ENCODE measurements at regions not wholly inside any gene's neighbourhood (a gene's known extent, or its start where the extent isn't known, plus 50 kb on each side); places are given as distances from the start of the nearest gene placed in this dataset.

DNA sequence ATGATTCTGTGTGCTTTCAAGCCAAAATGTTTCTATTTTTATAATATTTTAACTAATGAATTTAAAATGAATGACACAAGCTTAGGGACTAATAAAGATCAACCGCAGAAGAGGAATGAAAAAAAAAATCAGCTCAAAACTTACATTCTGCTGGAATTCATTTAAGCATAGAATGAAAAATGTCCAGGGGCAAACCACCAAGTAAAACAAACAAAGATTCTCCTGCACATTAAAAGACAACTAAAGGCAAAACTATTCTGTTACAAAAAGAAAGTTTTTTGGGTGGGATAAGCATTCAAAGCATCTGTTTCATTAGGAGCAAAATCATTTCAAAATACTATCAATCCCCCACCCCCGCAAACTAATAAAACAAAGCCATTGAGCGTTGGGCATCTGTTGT, 99.3 kb upstream of the SOX11 start:
- H3K4me3 ChIP-seq (ENCODE audit: low read length in 2 of 2), result no peak overlapping the region
- H3K27me3 ChIP-seq (ENCODE audit: control insufficient read depth in 3 of 3, insufficient read depth in 3 of 3, low read depth in 1 of 3, low read length in 3 of 3), result no peaks in the 10 kb centered on the region
- H3K79me1 ChIP-seq (ENCODE audit: low read depth, low read length), result no peaks in the 10 kb centered on the region
- no peak overlapping the region for H3K18ac ChIP-seq (ENCODE audit: low read length)
- H4K91ac ChIP-seq (ENCODE audit: low read depth, low read length, poor library complexity), result no peak overlapping the region
- H3K23ac ChIP-seq (ENCODE audit: low read depth, low read length, poor library complexity), result no peak overlapping the region
- H2AK5ac ChIP-seq (ENCODE audit: low read depth, low read length), result no peak overlapping the region
- no peak overlapping the region for H3K4me2 ChIP-seq (ENCODE audit: insufficient read depth, low read length, poor library complexity, severe bottlenecking)
- H2BK12ac ChIP-seq (ENCODE audit: low read length), result no peak overlapping the region
- peaks cover 0 to 3% of the 10 kb centered on the region in 2 donors for H3K4me1 ChIP-seq (ENCODE audit: control insufficient read depth in 2 of 2, insufficient read depth in 1 of 2, low read depth in 1 of 2, low read length in 2 of 2)
- DNase-seq (ENCODE audit: low spot score), result no peak
- no peak overlapping the region for H2BK15ac ChIP-seq (ENCODE audit: low read length)
- no peak overlapping the region for H2BK5ac ChIP-seq (ENCODE audit: low read length)
- WGBS, 2 donors (ENCODE audit: extremely low coverage in 2 of 2, insufficient read length in 2 of 2, insufficient replicate concordance in 1 of 2), result no CpG with 5 or more reads among the region's 3 CpGs
- H3K27ac ChIP-seq (replicated peaks; ENCODE audit: low read length), result no peak overlapping the region
- H3K36me3 ChIP-seq (replicated peaks in 1 of 2; ENCODE audit: control insufficient read depth in 2 of 2, insufficient read depth in 2 of 2, low read length in 2 of 2), result no peaks in the 10 kb centered on the region
- no peaks in the 10 kb centered on the region for H3K9me3 ChIP-seq (replicated peaks in 1 of 2; ENCODE audit: control insufficient read depth in 2 of 2, insufficient read depth in 1 of 2, low read depth in 1 of 2, low read length in 2 of 2)
- H2BK120ac ChIP-seq (ENCODE audit: low read depth, low read length), result no peak overlapping the region
- peak overlapping the region; percentile 7 for H2AFZ ChIP-seq (ENCODE audit: low read length)
- no peak overlapping the region for H3K9ac ChIP-seq (ENCODE audit: low read depth, low read length, poor library complexity)
- no peak overlapping the region for H3K14ac ChIP-seq (ENCODE audit: low read length)
- H3K4ac ChIP-seq (ENCODE audit: low read length), result no peak overlapping the region
- no peak overlapping the region for H4K8ac ChIP-seq (ENCODE audit: low read depth, low read length)

DNA sequence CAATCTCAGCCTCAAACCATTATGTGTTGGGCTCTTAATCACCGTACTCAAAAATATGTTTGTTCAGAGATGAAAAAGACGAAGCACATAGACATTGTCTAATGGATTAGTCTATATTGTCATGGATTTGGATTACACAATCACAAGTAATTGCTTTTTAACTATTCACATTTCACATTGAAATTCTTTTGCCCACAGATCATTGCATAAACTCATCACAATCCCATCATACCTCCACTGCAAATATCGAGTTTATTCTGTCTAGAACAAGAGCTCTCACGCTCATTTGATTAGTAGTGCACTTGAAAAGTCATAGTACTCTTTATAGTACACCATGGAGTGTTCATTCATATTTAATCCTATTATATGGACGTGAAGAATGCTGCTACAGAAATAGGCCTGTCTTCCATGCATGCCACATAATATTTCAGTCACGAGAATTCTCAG, 97.9 kb upstream of the SOX11 start:
- Histone ChIP-seq H2AK5ac (ENCODE audit: low read depth, low read length) (no peak overlapping the region), H3K36me3 (replicated peaks in 1 of 2; ENCODE audit: control insufficient read depth in 2 of 2, insufficient read depth in 2 of 2, low read length in 2 of 2) (no peaks in the 10 kb centered on the region), H4K91ac (ENCODE audit: low read depth, low read length, poor library complexity) (no peak overlapping the region), H3K23ac (ENCODE audit: low read depth, low read length, poor library complexity) (no peak overlapping the region), H2BK5ac (ENCODE audit: low read length) (no peak overlapping the region), H3K27me3 (ENCODE audit: control insufficient read depth in 3 of 3, insufficient read depth in 3 of 3, low read depth in 1 of 3, low read length in 3 of 3) (no peaks in the 10 kb centered on the region), H2BK15ac (ENCODE audit: low read length) (no peak overlapping the region), H3K9me3 (replicated peaks in 1 of 2; ENCODE audit: control insufficient read depth in 2 of 2, insufficient read depth in 1 of 2, low read depth in 1 of 2, low read length in 2 of 2) (no peaks in the 10 kb centered on the region), H2BK12ac (ENCODE audit: low read length) (no peak overlapping the region), H4K8ac (ENCODE audit: low read depth, low read length) (no peak overlapping the region), H3K18ac (ENCODE audit: low read length) (no peak overlapping the region), H3K27ac (replicated peaks; ENCODE audit: low read length) (no peak overlapping the region), H3K4me1 (ENCODE audit: control insufficient read depth in 2 of 2, insufficient read depth in 1 of 2, low read depth in 1 of 2, low read length in 2 of 2) (peaks cover 0 to 3% of the 10 kb centered on the region in 2 donors), H3K79me1 (ENCODE audit: low read depth, low read length) (no peaks in the 10 kb centered on the region), H3K4me3 (ENCODE audit: low read length in 2 of 2) (no peak overlapping the region), H2AFZ (ENCODE audit: low read length) (no peak overlapping the region), H2BK120ac (ENCODE audit: low read depth, low read length) (no peak overlapping the region), H3K4ac (ENCODE audit: low read length) (no peak overlapping the region), H3K14ac (ENCODE audit: low read length) (no peak overlapping the region), H3K4me2 (ENCODE audit: insufficient read depth, low read length, poor library complexity, severe bottlenecking) (no peak overlapping the region), H3K9ac (ENCODE audit: low read depth, low read length, poor library complexity) (no peak overlapping the region)
- DNase-seq (ENCODE audit: low spot score), result no peak
- WGBS, 2 donors (ENCODE audit: extremely low coverage in 2 of 2, insufficient read length in 2 of 2, insufficient replicate concordance in 1 of 2), result no CpG with 5 or more reads among the region's 6 CpGs

DNA sequence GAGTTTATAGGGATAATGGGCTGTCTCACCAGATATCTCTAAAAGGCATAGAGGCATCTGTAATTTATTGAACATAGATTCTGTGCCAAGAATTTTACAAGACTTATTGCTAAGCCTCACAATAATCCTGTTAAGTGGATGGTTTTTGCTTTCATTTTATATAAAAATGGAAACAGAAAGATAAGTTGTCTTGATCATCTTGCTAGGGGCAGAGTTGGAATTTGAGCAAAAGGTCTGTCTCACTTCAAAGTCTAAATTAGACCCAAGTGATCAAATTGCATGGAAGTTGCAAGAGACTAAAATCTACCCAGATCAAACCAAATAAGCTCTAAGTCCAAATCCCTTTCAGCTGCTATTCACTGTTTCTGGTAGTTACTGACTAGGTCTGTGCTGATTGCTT, 95.3 kb upstream of the SOX11 start:
- H2AFZ ChIP-seq (ENCODE audit: low read length), result no peak overlapping the region
- H2BK12ac ChIP-seq (ENCODE audit: low read length), result no peak overlapping the region
- H2BK120ac ChIP-seq (ENCODE audit: low read depth, low read length), result no peak overlapping the region
- no peak overlapping the region for H3K4ac ChIP-seq (ENCODE audit: low read length)
- H3K79me1 ChIP-seq (ENCODE audit: low read depth, low read length), result no peaks in the 10 kb centered on the region
- no peaks in the 10 kb centered on the region for H3K9me3 ChIP-seq (replicated peaks in 1 of 2; ENCODE audit: control insufficient read depth in 2 of 2, insufficient read depth in 1 of 2, low read depth in 1 of 2, low read length in 2 of 2)
- H3K23ac ChIP-seq (ENCODE audit: low read depth, low read length, poor library complexity), result no peak overlapping the region
- no peak overlapping the region for H3K4me2 ChIP-seq (ENCODE audit: insufficient read depth, low read length, poor library complexity, severe bottlenecking)
- no peaks in the 10 kb centered on the region for H3K36me3 ChIP-seq (replicated peaks in 1 of 2; ENCODE audit: control insufficient read depth in 2 of 2, insufficient read depth in 2 of 2, low read length in 2 of 2)
- H2BK15ac ChIP-seq (ENCODE audit: low read length), result no peak overlapping the region
- no peak for DNase-seq (ENCODE audit: low spot score)
- no peak overlapping the region for H4K91ac ChIP-seq (ENCODE audit: low read depth, low read length, poor library complexity)
- H3K14ac ChIP-seq (ENCODE audit: low read length), result no peak overlapping the region
- H3K4me1 ChIP-seq (ENCODE audit: control insufficient read depth in 2 of 2, insufficient read depth in 1 of 2, low read depth in 1 of 2, low read length in 2 of 2), result peaks cover 0 to 3% of the 10 kb centered on the region in 2 donors
- no peak overlapping the region for H3K4me3 ChIP-seq (ENCODE audit: low read length in 2 of 2)
- no peaks in the 10 kb centered on the region for H3K27me3 ChIP-seq (ENCODE audit: control insufficient read depth in 3 of 3, insufficient read depth in 3 of 3, low read depth in 1 of 3, low read length in 3 of 3)
- H4K8ac ChIP-seq (ENCODE audit: low read depth, low read length), result no peak overlapping the region
- H2BK5ac ChIP-seq (ENCODE audit: low read length), result no peak overlapping the region
- H3K9ac ChIP-seq (ENCODE audit: low read depth, low read length, poor library complexity), result no peak overlapping the region
- H3K27ac ChIP-seq (replicated peaks; ENCODE audit: low read length), result no peak overlapping the region
- H3K18ac ChIP-seq (ENCODE audit: low read length), result no peak overlapping the region
- no peak overlapping the region for H2AK5ac ChIP-seq (ENCODE audit: low read depth, low read length)

DNA sequence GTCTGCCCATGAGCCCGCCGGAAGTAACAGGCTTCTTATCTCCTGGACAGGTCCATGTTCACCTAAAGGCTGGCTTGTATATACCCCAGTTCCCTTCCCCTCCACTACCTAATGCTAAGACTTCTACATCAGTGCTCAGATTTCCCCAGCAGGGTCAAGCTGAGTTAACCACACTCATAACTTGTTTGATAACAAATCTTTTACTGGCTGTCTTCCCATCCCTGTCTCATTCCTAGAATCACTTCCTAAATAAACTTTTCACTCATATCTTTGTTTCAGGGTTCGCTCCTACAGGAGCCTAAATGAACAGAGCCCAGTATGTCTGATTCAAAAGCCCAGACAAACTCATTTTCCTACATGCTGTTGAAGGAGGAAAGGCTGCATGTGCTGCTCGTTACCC, 94.0 kb upstream of the SOX11 start:
- H2AK5ac ChIP-seq (ENCODE audit: low read depth, low read length), result no peak overlapping the region
- no peaks in the 10 kb centered on the region for H3K79me1 ChIP-seq (ENCODE audit: low read depth, low read length)
- H4K8ac ChIP-seq (ENCODE audit: low read depth, low read length), result no peak overlapping the region
- H3K23ac ChIP-seq (ENCODE audit: low read depth, low read length, poor library complexity), result no peak overlapping the region
- H3K9ac ChIP-seq (ENCODE audit: low read depth, low read length, poor library complexity), result no peak overlapping the region
- no peak overlapping the region for H4K91ac ChIP-seq (ENCODE audit: low read depth, low read length, poor library complexity)
- no peak for DNase-seq (ENCODE audit: low spot score)
- H2BK12ac ChIP-seq (ENCODE audit: low read length), result no peak overlapping the region
- H2BK5ac ChIP-seq (ENCODE audit: low read length), result no peak overlapping the region
- no peaks in the 10 kb centered on the region for H3K9me3 ChIP-seq (replicated peaks in 1 of 2; ENCODE audit: control insufficient read depth in 2 of 2, insufficient read depth in 1 of 2, low read depth in 1 of 2, low read length in 2 of 2)
- H3K36me3 ChIP-seq (replicated peaks in 1 of 2; ENCODE audit: control insufficient read depth in 2 of 2, insufficient read depth in 2 of 2, low read length in 2 of 2), result no peaks in the 10 kb centered on the region
- H3K4me1 ChIP-seq (ENCODE audit: control insufficient read depth in 2 of 2, insufficient read depth in 1 of 2, low read depth in 1 of 2, low read length in 2 of 2), result peaks cover 0 to 3% of the 10 kb centered on the region in 2 donors
- H2AFZ ChIP-seq (ENCODE audit: low read length), result no peak overlapping the region
- no peak overlapping the region for H3K4ac ChIP-seq (ENCODE audit: low read length)
- H3K27ac ChIP-seq (replicated peaks; ENCODE audit: low read length), result no peak overlapping the region
- no peaks in the 10 kb centered on the region for H3K27me3 ChIP-seq (ENCODE audit: control insufficient read depth in 3 of 3, insufficient read depth in 3 of 3, low read depth in 1 of 3, low read length in 3 of 3)
- H2BK120ac ChIP-seq (ENCODE audit: low read depth, low read length), result no peak overlapping the region
- no peak overlapping the region for H3K14ac ChIP-seq (ENCODE audit: low read length)
- no peak overlapping the region for H2BK15ac ChIP-seq (ENCODE audit: low read length)
- WGBS, 2 donors (ENCODE audit: extremely low coverage in 2 of 2, insufficient read length in 2 of 2, insufficient replicate concordance in 1 of 2), result no CpG with 5 or more reads among the region's 4 CpGs
- no peak overlapping the region for H3K4me3 ChIP-seq (ENCODE audit: low read length in 2 of 2)
- no peak overlapping the region for H3K4me2 ChIP-seq (ENCODE audit: insufficient read depth, low read length, poor library complexity, severe bottlenecking)
- no peak overlapping the region for H3K18ac ChIP-seq (ENCODE audit: low read length)
